K562 (cell line): ENCODE measurements at regions not wholly inside any gene's neighbourhood (a gene's known extent, or its start where the extent isn't known, plus 50 kb on each side); places are given as distances from the start of the nearest gene placed in this dataset.

Source experiments
- CHD2 ChIP-seq: IDR thresholded peaks from 2 replicates; pipeline ENCODE4 v1.6.1; 2011; ENCODE audit warnings: low read depth, low read length
- HES1 ChIP-seq: fragments of 450-650 bp; IDR thresholded peaks from 2 replicates; pipeline ENCODE4 v1.6.1; 2016; ENCODE audit warnings: low read depth, mild to moderate bottlenecking, moderate library complexity
- NFE2L1 ChIP-seq: fragments of 450-650 bp; IDR thresholded peaks from 2 replicates; pipeline ENCODE4 v1.6.1; 2016; ENCODE audit warnings: missing genetic modification characterization, low read depth, mild to moderate bottlenecking, missing compliant biosample characterization, moderate library complexity, borderline replicate concordance
- NR1H2 ChIP-seq: sonication (generic); formaldehyde crosslinking; IDR thresholded peaks from 2 replicates; pipeline ENCODE4 v1.4.0; 2020; ENCODE audit warnings: mild to moderate bottlenecking, missing genetic modification reagents
- RBM15 ChIP-seq: fragments of 200-400 bp; formaldehyde crosslinking; IDR thresholded peaks from 2 replicates; pipeline ENCODE4 v1.6.1; 2018; ENCODE audit warnings: mild to moderate bottlenecking, low read length, moderate library complexity; ENCODE audit not compliant: insufficient read depth
- RFX7 ChIP-seq: fragments of 250-450 bp; sonication (Bioruptor Pico); IDR thresholded peaks from 2 replicates; pipeline ENCODE4 v1.5.1; 2021; ENCODE audit warnings: mild to moderate bottlenecking
- RUNX1 ChIP-seq: sonication (generic); IDR thresholded peaks from 2 replicates; pipeline ENCODE4 v1.6.1; 2016; ENCODE audit warnings: antibody characterized with exemption, low read depth
- SMARCB1 ChIP-seq: IDR thresholded peaks from 2 replicates; pipeline ENCODE4 v1.6.1; 2011; ENCODE audit warnings: improper control_type of control experiment, low read depth; ENCODE audit not compliant: insufficient read length
- SRSF1 ChIP-seq: fragments of 200-400 bp; formaldehyde crosslinking; IDR thresholded peaks from 2 replicates; pipeline ENCODE4 v1.6.1; 2017; ENCODE audit warnings: mild to moderate bottlenecking, low read depth, low read length, moderate library complexity
- TAF15 ChIP-seq: fragments of 200-400 bp; formaldehyde crosslinking; IDR thresholded peaks from 2 replicates; pipeline ENCODE4 v1.6.1; 2017; ENCODE audit warnings: mild to moderate bottlenecking, low read depth, low read length, moderate library complexity
- USF2 ChIP-seq: sonication (generic); formaldehyde crosslinking; IDR thresholded peaks from 2 replicates; pipeline ENCODE4 v1.5.0; 2020; ENCODE audit warnings: missing genetic modification reagents
- XRCC4 ChIP-seq: IDR thresholded peaks from one replicate; pipeline ENCODE4 v1.6.1; 2011; ENCODE audit not compliant: insufficient read depth, insufficient read length; ENCODE audit errors: extremely low read depth
- ZBTB17 ChIP-seq: fragments of 450-650 bp; formaldehyde crosslinking; IDR thresholded peaks from 2 replicates; pipeline ENCODE4 v1.4.0; 2020; ENCODE audit warnings: mild to moderate bottlenecking
- ZBTB5 ChIP-seq: fragments of 450-650 bp; IDR thresholded peaks from 2 replicates; pipeline ENCODE4 v1.6.1; 2017; ENCODE audit warnings: antibody characterized with exemption
- ZC3H4 ChIP-seq: sonication (generic); formaldehyde crosslinking; IDR thresholded peaks from 2 replicates; pipeline ENCODE4 v1.9.0; 2021; ENCODE audit warnings: missing genetic modification reagents, borderline replicate concordance
- ZC3H8 ChIP-seq: fragments of 450-650 bp; IDR thresholded peaks from 2 replicates; pipeline ENCODE4 v1.6.1; 2017
- ZFPM2 ChIP-seq: fragments of 250-450 bp; sonication (Bioruptor Pico); IDR thresholded peaks from 2 replicates; pipeline ENCODE4 v1.5.1; 2022; ENCODE audit warnings: mild to moderate bottlenecking
- ZNF174 ChIP-seq: fragments of 250-450 bp; sonication (Bioruptor Pico); IDR thresholded peaks from 2 replicates; pipeline ENCODE4 v1.4.0; 2020; ENCODE audit warnings: mild to moderate bottlenecking
- ZNF431 ChIP-seq: sonication (generic); formaldehyde crosslinking; IDR thresholded peaks from 2 replicates; pipeline ENCODE4 v1.8.0; 2022; ENCODE audit warnings: mild to moderate bottlenecking, missing genetic modification reagents
- ZNF780A ChIP-seq: fragments of 250-450 bp; sonication (Bioruptor Pico); IDR thresholded peaks from 2 replicates; pipeline ENCODE4 v1.5.0; 2021; ENCODE audit warnings: mild to moderate bottlenecking
- ZNF785 ChIP-seq: fragments of 250-450 bp; sonication (Bioruptor Pico); IDR thresholded peaks from 2 replicates; pipeline ENCODE4 v1.4.0; 2020; ENCODE audit warnings: mild to moderate bottlenecking
- TF ChIP-seq, protein P1 (sequence below): sonication (generic); formaldehyde crosslinking; IDR thresholded peaks from 2 replicates; pipeline ENCODE4 v1.8.1; 2023; ENCODE audit warnings: mild to moderate bottlenecking, missing genetic modification reagents

GRCh38 chr15:87671289-87671688, 585.2 kb downstream of the NTRK3 start (continued):
- TF ChIP-seq CHD2 (no peak), ZC3H8 (no peak), ZNF785 (CRISPR knock-in tag) (no peak), ZFPM2 (CRISPR knock-in tag) (no peak), RUNX1 (no peak), XRCC4 (no peak), RBM15 (no peak), ZC3H4 (CRISPR knock-in tag) (no peak), NFE2L1 (tag) (no peak), ZNF174 (CRISPR knock-in tag) (no peak), HES1 (peak; percentile 98), ZBTB17 (no peak), ZBTB5 (no peak), TAF15 (no peak), ZNF780A (CRISPR knock-in tag) (no peak), SMARCB1 (no peak), SRSF1 (no peak), USF2 (CRISPR knock-in tag) (no peak), NR1H2 (CRISPR knock-in tag) (no peak), ZNF431 (CRISPR knock-in tag) (no peak), RFX7 (CRISPR knock-in tag) (no peak)
- TF ChIP-seq, protein P1, sequence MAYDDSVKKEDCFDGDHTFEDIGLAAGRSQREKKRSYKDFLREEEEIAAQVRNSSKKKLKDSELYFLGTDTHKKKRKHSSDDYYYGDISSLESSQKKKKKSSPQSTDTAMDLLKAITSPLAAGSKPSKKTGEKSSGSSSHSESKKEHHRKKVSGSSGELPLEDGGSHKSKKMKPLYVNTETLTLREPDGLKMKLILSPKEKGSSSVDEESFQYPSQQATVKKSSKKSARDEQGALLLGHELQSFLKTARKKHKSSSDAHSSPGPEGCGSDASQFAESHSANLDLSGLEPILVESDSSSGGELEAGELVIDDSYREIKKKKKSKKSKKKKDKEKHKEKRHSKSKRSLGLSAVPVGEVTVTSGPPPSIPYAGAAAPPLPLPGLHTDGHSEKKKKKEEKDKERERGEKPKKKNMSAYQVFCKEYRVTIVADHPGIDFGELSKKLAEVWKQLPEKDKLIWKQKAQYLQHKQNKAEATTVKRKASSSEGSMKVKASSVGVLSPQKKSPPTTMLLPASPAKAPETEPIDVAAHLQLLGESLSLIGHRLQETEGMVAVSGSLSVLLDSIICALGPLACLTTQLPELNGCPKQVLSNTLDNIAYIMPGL (CRISPR knock-in tag): no peak
